Body of pancreas (tissue), 4 donors: ENCODE measurements at regions not wholly inside any gene's neighbourhood (a gene's known extent, or its start where the extent isn't known, plus 50 kb on each side); places are given as distances from the start of the nearest gene placed in this dataset.

ENCODE experiments used
- CTCF ChIP-seq, 7 experiments: fragments of 450-650 bp in 4 of 7; fragments of 200-600 bp in 3 of 7; sonication (generic) in 3 of 7; IDR thresholded peaks; one replicate each; pipeline ENCODE4 v1.5.1; 2016 to 2019; ENCODE audit warnings: antibody characterized with exemption in 7 of 7
- POLR2A ChIP-seq, 3 donors: fragments of 450-650 bp; IDR thresholded peaks; one replicate each; pipeline ENCODE4 v1.6.1; 2016; ENCODE audit warnings: antibody characterized with exemption in 3 of 3, mild to moderate bottlenecking in 2 of 3

DNA sequence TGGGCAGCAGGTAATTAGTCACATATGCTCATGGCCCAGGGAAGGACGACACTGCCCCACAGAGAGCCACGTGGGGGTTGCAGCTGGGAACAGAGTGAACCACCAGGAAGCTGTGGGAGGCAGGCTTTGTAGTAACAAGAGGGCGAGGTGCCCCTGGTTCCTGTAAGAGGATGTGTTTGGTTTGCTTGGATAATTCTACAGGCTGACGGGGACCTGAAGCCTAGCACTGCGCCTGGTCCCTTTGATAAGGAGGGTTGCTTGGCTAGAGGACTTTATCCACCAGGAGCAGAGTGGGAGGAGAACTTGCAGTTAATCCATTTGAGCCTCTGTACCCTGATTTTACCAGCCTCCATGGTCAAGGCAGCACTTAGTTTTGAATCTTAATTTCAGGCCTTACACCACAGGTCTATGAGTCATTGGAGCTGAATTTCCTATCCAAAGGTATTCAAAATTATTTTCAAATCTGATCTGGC, 67.4 kb upstream of the CLDN10 start:
- TF ChIP-seq CTCF (IDR thresholded peaks at IDR 0.05) = no peak
- TF ChIP-seq POLR2A (IDR thresholded peaks at IDR 0.05) = no peak
